Loucy (cell line): ENCODE measurements at regions not wholly inside any gene's neighbourhood (a gene's known extent, or its start where the extent isn't known, plus 50 kb on each side); places are given as distances from the start of the nearest gene placed in this dataset.

Source experiments
- EZH2phosphoT487 ChIP-seq: fragments of 200-600 bp; IDR thresholded peaks from 2 replicates; pipeline ENCODE4 v1.6.1; 2018; ENCODE audit warnings: antibody characterized with exemption, mild to moderate bottlenecking, moderate library complexity, borderline replicate concordance
- TF ChIP-seq, protein P1 (sequence below): fragments of 200-600 bp; sonication (generic); conservative IDR thresholded peaks from 2 replicates; pipeline ENCODE4 v1.5.1; 2014; ENCODE audit warnings: mild to moderate bottlenecking, antibody characterized with exemption, low read length

DNA sequence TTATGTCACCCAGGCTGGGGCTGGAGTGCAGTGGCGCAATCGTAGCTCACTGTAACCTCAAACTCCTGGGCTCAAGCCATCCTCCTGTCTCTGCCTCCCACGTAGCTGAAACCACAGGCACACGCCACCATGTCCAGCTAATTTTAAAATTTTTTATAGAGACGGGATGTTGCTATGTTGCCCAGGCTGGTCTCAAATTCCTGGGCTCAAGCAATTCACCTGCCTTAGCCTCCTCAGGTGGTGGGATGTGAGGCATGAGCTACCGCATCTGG is 123.2 kb upstream of the PARD3 start:
- TF ChIP-seq, protein P1, sequence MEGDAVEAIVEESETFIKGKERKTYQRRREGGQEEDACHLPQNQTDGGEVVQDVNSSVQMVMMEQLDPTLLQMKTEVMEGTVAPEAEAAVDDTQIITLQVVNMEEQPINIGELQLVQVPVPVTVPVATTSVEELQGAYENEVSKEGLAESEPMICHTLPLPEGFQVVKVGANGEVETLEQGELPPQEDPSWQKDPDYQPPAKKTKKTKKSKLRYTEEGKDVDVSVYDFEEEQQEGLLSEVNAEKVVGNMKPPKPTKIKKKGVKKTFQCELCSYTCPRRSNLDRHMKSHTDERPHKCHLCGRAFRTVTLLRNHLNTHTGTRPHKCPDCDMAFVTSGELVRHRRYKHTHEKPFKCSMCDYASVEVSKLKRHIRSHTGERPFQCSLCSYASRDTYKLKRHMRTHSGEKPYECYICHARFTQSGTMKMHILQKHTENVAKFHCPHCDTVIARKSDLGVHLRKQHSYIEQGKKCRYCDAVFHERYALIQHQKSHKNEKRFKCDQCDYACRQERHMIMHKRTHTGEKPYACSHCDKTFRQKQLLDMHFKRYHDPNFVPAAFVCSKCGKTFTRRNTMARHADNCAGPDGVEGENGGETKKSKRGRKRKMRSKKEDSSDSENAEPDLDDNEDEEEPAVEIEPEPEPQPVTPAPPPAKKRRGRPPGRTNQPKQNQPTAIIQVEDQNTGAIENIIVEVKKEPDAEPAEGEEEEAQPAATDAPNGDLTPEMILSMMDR = no peak; the same call in 1 of the 2 replicates
- TF ChIP-seq EZH2phosphoT487 = no peak
